GM10266 (cell line): ENCODE measurements at regions not wholly inside any gene's neighbourhood (a gene's known extent, or its start where the extent isn't known, plus 50 kb on each side); places are given as distances from the start of the nearest gene placed in this dataset.

Experiments
- DNase-seq: peaks from one replicate; pipeline ENCODE4 v3.0.0; 2012; ENCODE audit errors: extremely low spot score
- CTCF ChIP-seq: IDR thresholded peaks from 2 replicates; pipeline ENCODE4 v1.5.1; 2012; ENCODE audit warnings: mild to moderate bottlenecking, low read depth; ENCODE audit not compliant: control insufficient read depth, insufficient read depth; ENCODE audit errors: missing control alignments

GRCh38 chr1:198902655-198903054, 263.8 kb downstream of the PTPRC start:
- DNase-seq, result no peak
- TF ChIP-seq CTCF, result no peak

- no peak for TF ChIP-seq CTCF
- DNase-seq, result no peak
Observed at GRCh38 chr1:198903203-198903602, 264.4 kb downstream of the PTPRC start.

GRCh38 chr1:198903621-198904020, 264.8 kb downstream of the PTPRC start:
- no peak for TF ChIP-seq CTCF
- DNase-seq, result no peak

GRCh38 chr1:198904321-198904720, 265.5 kb downstream of the PTPRC start:
- DNase-seq, result no peak
- TF ChIP-seq CTCF, result no peak

GRCh38 chr1:198906739-198907422, 268.0 kb downstream of the PTPRC start:
- peak; percentile 5 for DNase-seq
- no peak for TF ChIP-seq CTCF

- no peak for DNase-seq
- TF ChIP-seq CTCF, result no peak
Observed at GRCh38 chr1:198907423-198907746, 268.5 kb downstream of the PTPRC start.

GRCh38 chr1:198908995-198909394, 270.2 kb downstream of the PTPRC start:
- no peak for TF ChIP-seq CTCF
- DNase-seq, result no peak
